ENCODE measurements at regions not wholly inside any gene's neighbourhood (a gene's known extent, or its start where the extent isn't known, plus 50 kb on each side); places are given as distances from the start of the nearest gene placed in this dataset.

GRCh38 chr5:124252747-124253146 lies 493.7 kb downstream of the ZNF608 start:
- TF ChIP-seq CTCF (IDR thresholded peaks at IDR 0.05) (no peak), EP300 (IDR thresholded peaks at IDR 0.05) (no peak), POLR2A (IDR thresholded peaks at IDR 0.05) (no peak), POLR2AphosphoS5 (IDR thresholded peaks at IDR 0.05) (no peak)
- H3K4me1 ChIP-seq, result peaks cover 0 to 8% (median 0%) of the 10 kb centered on the region in 4 donors
- intact Hi-C loops (cut with DNase I; ENCODE audit: low total_unique reads), result no loop called here
- no peak overlapping the region for H3K27ac ChIP-seq
- WGBS, 5 donors, result 65 to 92% (median 89%) methylated on average over 1 of the region's 1 CpG
- H3K9me3 ChIP-seq, result peaks cover 0 to 5% (median 0%) of the 10 kb centered on the region in 4 donors
- no peaks in the 10 kb centered on the region for H3K27me3 ChIP-seq
- no peaks in the 10 kb centered on the region for H3K36me3 ChIP-seq
- no peak overlapping the region for H3K4me3 ChIP-seq
- no peak for DNase-seq

GRCh38 chr5:124252191-124252638 lies 494.2 kb downstream of the ZNF608 start:
- intact Hi-C loops (cut with DNase I; ENCODE audit: low total_unique reads), result no loop called here
- H3K36me3 ChIP-seq, result no peaks in the 10 kb centered on the region
- H3K27me3 ChIP-seq, result no peaks in the 10 kb centered on the region
- TF ChIP-seq CTCF (IDR thresholded peaks at IDR 0.05), result no peak
- TF ChIP-seq EP300 (IDR thresholded peaks at IDR 0.05), result no peak
- no peak for TF ChIP-seq POLR2A (IDR thresholded peaks at IDR 0.05)
- TF ChIP-seq POLR2AphosphoS5 (IDR thresholded peaks at IDR 0.05), result no peak
- H3K4me1 ChIP-seq, result peaks cover 0 to 8% (median 0%) of the 10 kb centered on the region in 4 donors
- 33 to 48% (median 37%) methylated on average over 2 of the region's 2 CpGs for WGBS, 5 donors
- H3K9me3 ChIP-seq, result peaks cover 0 to 9% (median 2%) of the 10 kb centered on the region in 4 donors
- no peak overlapping the region for H3K4me3 ChIP-seq
- DNase-seq, result no peak
- no peak overlapping the region for H3K27ac ChIP-seq

- Histone ChIP-seq H3K9me3 (peaks cover 0 to 32% (median 11%) of the 10 kb centered on the region in 4 donors), H3K36me3 (no peaks in the 10 kb centered on the region), H3K27ac (no peak overlapping the region), H3K4me1 (no peaks in the 10 kb centered on the region), H3K27me3 (no peaks in the 10 kb centered on the region), H3K4me3 (no peak overlapping the region)
- intact Hi-C loops (cut with DNase I; ENCODE audit: low total_unique reads), result no loop called here
- no peak for TF ChIP-seq EP300 (IDR thresholded peaks at IDR 0.05)
- no peak for TF ChIP-seq CTCF (IDR thresholded peaks at IDR 0.05)
- no peak for TF ChIP-seq POLR2A (IDR thresholded peaks at IDR 0.05)
- no peak for TF ChIP-seq POLR2AphosphoS5 (IDR thresholded peaks at IDR 0.05)
- no peak for DNase-seq
These were observed 501.2 kb downstream of the ZNF608 start for GRCh38 chr5:124245276-124245675.

GRCh38 chr5:124240732-124241131 lies 505.7 kb downstream of the ZNF608 start:
- DNase-seq, result no peak
- intact Hi-C loops (cut with DNase I; ENCODE audit: low total_unique reads), result no loop called here
- TF ChIP-seq EP300 (IDR thresholded peaks at IDR 0.05), result no peak
- TF ChIP-seq POLR2AphosphoS5 (IDR thresholded peaks at IDR 0.05), result no peak
- TF ChIP-seq CTCF (IDR thresholded peaks at IDR 0.05), result no peak
- TF ChIP-seq POLR2A (IDR thresholded peaks at IDR 0.05), result no peak
- Histone ChIP-seq H3K9me3 (peaks cover 0 to 31% (median 13%) of the 10 kb centered on the region in 4 donors), H3K36me3 (no peaks in the 10 kb centered on the region), H3K4me1 (no peaks in the 10 kb centered on the region), H3K27ac (no peak overlapping the region), H3K4me3 (no peak overlapping the region), H3K27me3 (no peaks in the 10 kb centered on the region)
- 82 to 100% (median 94%) methylated on average over 1 of the region's 1 CpG for WGBS, 5 donors

All from stomach (tissue), 8 donors.